OCI-LY1 (cell line): ENCODE measurements at regions not wholly inside any gene's neighbourhood (a gene's known extent, or its start where the extent isn't known, plus 50 kb on each side); places are given as distances from the start of the nearest gene placed in this dataset.

Source experiments
- H2AFZ ChIP-seq: fragments of 200-600 bp; sonication (generic), shearing (Covaris generic); 2 replicates; pipeline ENCODE4 v1.6.0; 2014; ENCODE audit warnings: antibody characterized with exemption, mild to moderate bottlenecking, low read length
- H3F3A ChIP-seq: fragments of 200-600 bp; sonication (generic), shearing (Covaris generic); 2 replicates; pipeline ENCODE4 v1.6.0; 2014; ENCODE audit warnings: mild to moderate bottlenecking, antibody characterized with exemption, low read length, moderate library complexity; ENCODE audit not compliant: insufficient read depth
- H3K27ac ChIP-seq: fragments of 200-600 bp; sonication (generic); 2 replicates; pipeline ENCODE4 v1.5.1; 2014; ENCODE audit warnings: low read length, mixed run types, mild to moderate bottlenecking, low read depth; ENCODE audit not compliant: poor library complexity, severe bottlenecking
- H3K27me3 ChIP-seq: fragments of 200-600 bp; sonication (generic); 2 replicates; pipeline ENCODE4 v1.6.0; 2014; ENCODE audit warnings: antibody characterized with exemption, mild to moderate bottlenecking, low read length, moderate library complexity; ENCODE audit not compliant: insufficient read depth
- H3K36me3 ChIP-seq: fragments of 200-600 bp; sonication (generic); 2 replicates; pipeline ENCODE4 v1.6.1; 2014; ENCODE audit warnings: mild to moderate bottlenecking, antibody characterized with exemption, low read length, moderate library complexity, mixed read lengths; ENCODE audit not compliant: insufficient read depth
- H3K4me1 ChIP-seq: fragments of 200-600 bp; sonication (generic); 2 replicates; pipeline ENCODE4 v1.5.1; 2014; ENCODE audit warnings: mild to moderate bottlenecking, low read length, moderate library complexity; ENCODE audit not compliant: insufficient read depth, severe bottlenecking
- H3K4me2 ChIP-seq: fragments of 200-600 bp; sonication (generic), shearing (Covaris generic); 2 replicates; pipeline ENCODE4 v1.6.1; 2014; ENCODE audit warnings: low read length
- H3K4me3 ChIP-seq: fragments of 200-600 bp; sonication (generic); 2 replicates; pipeline ENCODE4 v1.5.1; 2014; ENCODE audit warnings: low read length, low read depth, mild to moderate bottlenecking, mixed read lengths; ENCODE audit not compliant: poor library complexity, severe bottlenecking
- H3K79me2 ChIP-seq: fragments of 200-600 bp; shearing (Covaris generic); 2 replicates; pipeline ENCODE4 v1.6.1; 2016; ENCODE audit warnings: mixed run types, low read length, mixed read lengths; ENCODE audit not compliant: insufficient read depth
- H3K9ac ChIP-seq: fragments of 200-600 bp; sonication (generic), shearing (Covaris generic); 2 replicates; pipeline ENCODE4 v1.6.1; 2014; ENCODE audit warnings: mild to moderate bottlenecking, low read length, mixed read lengths
- H3K9me2 ChIP-seq: fragments of 200-600 bp; sonication (generic), shearing (Covaris generic); 2 replicates; pipeline ENCODE4 v1.6.1; 2014; ENCODE audit warnings: low read depth, mild to moderate bottlenecking, low read length, mixed read lengths
- H3K9me3 ChIP-seq: fragments of 200-600 bp; shearing (Covaris generic); 2 replicates; pipeline ENCODE4 v1.6.1; 2014; ENCODE audit warnings: low read length, mixed read lengths
- H4K20me1 ChIP-seq: fragments of 200-600 bp; sonication (generic), shearing (Covaris generic); 2 replicates; pipeline ENCODE4 v1.6.0; 2016; ENCODE audit warnings: mild to moderate bottlenecking, low read length; ENCODE audit not compliant: insufficient read depth
- CTCF ChIP-seq: fragments of 200-600 bp; sonication (generic), shearing (Covaris generic); IDR thresholded peaks from 2 replicates; pipeline ENCODE4 v1.5.1; 2017; ENCODE audit warnings: mild to moderate bottlenecking, antibody characterized with exemption, low read length, moderate library complexity, mixed read lengths
- EZH2 ChIP-seq: fragments of 200-600 bp; sonication (generic), shearing (Covaris generic); IDR thresholded peaks from 2 replicates; pipeline ENCODE4 v1.8.0; 2017; ENCODE audit warnings: borderline replicate concordance, mixed run types, mild to moderate bottlenecking, antibody characterized with exemption, low read length, moderate library complexity, mixed read lengths

GRCh38 chr17:6340708-6341107 lies 94.2 kb downstream of the AIPL1 start:
- H3K4me1 ChIP-seq = no peaks in the 10 kb centered on the region
- no peaks in the 10 kb centered on the region for H3K79me2 ChIP-seq
- no peaks in the 10 kb centered on the region for H3K27me3 ChIP-seq
- no peak overlapping the region for H3K27ac ChIP-seq
- TF ChIP-seq CTCF (no peak), EZH2 (no peak)
- H2AFZ ChIP-seq = no peak overlapping the region
- H3K9me3 ChIP-seq = no peaks in the 10 kb centered on the region
- H3K9me2 ChIP-seq = no peaks in the 10 kb centered on the region
- H4K20me1 ChIP-seq = no peaks in the 10 kb centered on the region
- no peak overlapping the region for H3K4me2 ChIP-seq
- no peaks in the 10 kb centered on the region for H3K36me3 ChIP-seq
- H3K9ac ChIP-seq = no peak overlapping the region
- H3F3A ChIP-seq = no peaks in the 10 kb centered on the region
- no peak overlapping the region for H3K4me3 ChIP-seq

GRCh38 chr17:6334386-6334785 lies 100.5 kb downstream of the AIPL1 start:
- Histone ChIP-seq H3K9me3 (no peaks in the 10 kb centered on the region), H3K27me3 (no peaks in the 10 kb centered on the region), H3F3A (no peaks in the 10 kb centered on the region), H3K4me1 (no peaks in the 10 kb centered on the region), H3K79me2 (no peaks in the 10 kb centered on the region), H3K27ac (no peak overlapping the region), H3K9me2 (no peaks in the 10 kb centered on the region), H4K20me1 (no peaks in the 10 kb centered on the region), H3K4me3 (no peak overlapping the region), H2AFZ (no peak overlapping the region), H3K36me3 (no peaks in the 10 kb centered on the region), H3K4me2 (no peak overlapping the region), H3K9ac (no peak overlapping the region)
- TF ChIP-seq EZH2 = no peak
- TF ChIP-seq CTCF = no peak

GRCh38 chr17:6330936-6331335 lies 104.0 kb downstream of the AIPL1 start:
- Histone ChIP-seq H3K79me2 (no peaks in the 10 kb centered on the region), H3F3A (no peaks in the 10 kb centered on the region), H3K9me3 (no peaks in the 10 kb centered on the region), H3K27me3 (no peaks in the 10 kb centered on the region), H3K4me1 (no peaks in the 10 kb centered on the region), H3K27ac (no peak overlapping the region), H3K36me3 (no peaks in the 10 kb centered on the region), H3K4me2 (no peak overlapping the region), H3K9me2 (no peaks in the 10 kb centered on the region), H3K9ac (no peak overlapping the region), H2AFZ (no peak overlapping the region), H4K20me1 (no peaks in the 10 kb centered on the region), H3K4me3 (no peak overlapping the region)
- TF ChIP-seq EZH2 = no peak
- TF ChIP-seq CTCF = no peak
